ENCODE measurements at regions not wholly inside any gene's neighbourhood (a gene's known extent, or its start where the extent isn't known, plus 50 kb on each side); places are given as distances from the start of the nearest gene placed in this dataset.
A peak's percentile ranks its signal among the peaks of the same experiment; 100 is the strongest.

DNA sequence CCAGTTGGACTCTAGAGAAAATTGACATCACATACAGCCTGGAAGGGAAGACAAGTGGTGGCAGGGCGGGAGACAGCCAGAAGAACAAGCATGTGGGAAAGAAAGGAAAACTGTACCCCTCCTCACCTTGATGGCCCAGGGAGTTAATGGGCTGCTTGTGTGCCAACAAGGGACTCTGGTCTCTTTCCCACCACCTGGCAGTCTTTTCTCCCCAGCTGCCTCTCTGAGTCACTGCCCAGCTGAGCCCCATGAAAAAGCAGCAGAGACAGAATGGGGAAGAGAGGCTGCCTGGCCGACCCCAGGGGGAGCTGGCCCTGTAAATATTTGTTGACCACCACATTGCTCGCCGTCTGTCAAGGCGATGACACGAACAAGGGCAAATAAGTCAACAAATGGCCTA lies 359.4 kb downstream of the ENC1 start:
- no peak for TF ChIP-seq CTCF (IDR thresholded peaks at IDR 0.05; ENCODE audit: low read depth, low read length)
- no peak for DNase-seq (ENCODE audit: low read depth, low spot score)
- H3K4me3 ChIP-seq (ENCODE audit: low read depth, low read length) = no peak overlapping the region
- in situ Hi-C loops (cut with HindIII; ENCODE audit: low sequenced_read_pairs) = no loop called here

- H3K4me3 ChIP-seq (ENCODE audit: low read depth, low read length) = no peak overlapping the region
- in situ Hi-C loops (cut with HindIII; ENCODE audit: low sequenced_read_pairs) = no loop called here
- DNase-seq (ENCODE audit: low read depth, low spot score) = no peak
- no peak for TF ChIP-seq CTCF (IDR thresholded peaks at IDR 0.05; ENCODE audit: low read depth, low read length)
Measured at GRCh38 chr5:74280306-74280705, 360.2 kb downstream of the ENC1 start.

- no peak overlapping the region for H3K4me3 ChIP-seq (ENCODE audit: low read depth, low read length)
- in situ Hi-C loops (cut with HindIII; ENCODE audit: low sequenced_read_pairs) = no loop called here
- no peak for DNase-seq (ENCODE audit: low read depth, low spot score)
- TF ChIP-seq CTCF (IDR thresholded peaks at IDR 0.05; ENCODE audit: low read depth, low read length) = no peak
Measured at GRCh38 chr5:74279244-74279643, 361.3 kb downstream of the ENC1 start.

GRCh38 chr5:74277418-74277817 lies 363.1 kb downstream of the ENC1 start:
- TF ChIP-seq CTCF (IDR thresholded peaks at IDR 0.05; ENCODE audit: low read depth, low read length) = no peak
- no peak for DNase-seq (ENCODE audit: low read depth, low spot score)
- in situ Hi-C loops (cut with HindIII; ENCODE audit: low sequenced_read_pairs) = no loop called here
- H3K4me3 ChIP-seq (ENCODE audit: low read depth, low read length) = no peak overlapping the region

DNA sequence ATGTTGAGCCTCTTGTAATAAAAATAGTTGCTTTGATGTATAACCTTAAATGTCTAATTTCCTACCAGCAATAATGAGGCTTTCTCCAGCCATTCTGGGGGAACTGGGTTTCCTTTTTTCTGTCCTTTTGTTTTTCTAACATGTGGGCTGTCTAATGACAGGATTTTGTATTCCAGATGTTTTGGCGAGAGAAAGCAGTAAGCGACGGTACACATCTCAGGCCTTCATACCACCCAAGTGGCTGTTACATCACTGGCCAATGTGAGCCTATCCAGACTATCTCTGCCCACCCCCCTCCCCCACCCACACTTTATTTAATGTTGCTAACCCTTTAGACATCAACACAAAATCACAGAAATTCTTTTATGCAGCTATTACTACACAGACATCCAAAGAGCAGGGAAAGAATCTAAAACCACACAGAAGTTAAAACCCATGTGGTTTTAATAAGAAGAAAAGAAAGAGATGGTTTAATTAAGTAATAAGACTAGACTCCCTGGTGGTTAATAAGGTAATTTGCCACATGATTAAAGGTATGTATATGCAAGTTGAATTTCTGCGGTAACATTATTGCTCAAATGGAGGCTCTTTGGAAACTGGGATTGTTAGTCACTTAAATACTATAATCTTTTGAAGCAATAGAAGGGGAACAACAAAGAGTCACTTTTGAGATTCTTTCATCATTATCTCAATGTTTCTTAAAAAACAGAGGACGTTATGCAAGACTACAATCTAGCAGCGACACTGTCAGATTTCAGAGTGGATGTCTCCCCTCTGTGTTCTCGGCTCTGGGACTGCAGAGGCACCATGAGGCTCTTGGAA lies 365.1 kb downstream of the ENC1 start:
- TF ChIP-seq CTCF (IDR thresholded peaks at IDR 0.05; ENCODE audit: low read depth, low read length) = no peak
- H3K4me3 ChIP-seq (ENCODE audit: low read depth, low read length) = no peak overlapping the region
- in situ Hi-C loops (cut with HindIII; ENCODE audit: low sequenced_read_pairs) = no loop called here
- DNase-seq (ENCODE audit: low read depth, low spot score) = peak; percentile 31

DNA sequence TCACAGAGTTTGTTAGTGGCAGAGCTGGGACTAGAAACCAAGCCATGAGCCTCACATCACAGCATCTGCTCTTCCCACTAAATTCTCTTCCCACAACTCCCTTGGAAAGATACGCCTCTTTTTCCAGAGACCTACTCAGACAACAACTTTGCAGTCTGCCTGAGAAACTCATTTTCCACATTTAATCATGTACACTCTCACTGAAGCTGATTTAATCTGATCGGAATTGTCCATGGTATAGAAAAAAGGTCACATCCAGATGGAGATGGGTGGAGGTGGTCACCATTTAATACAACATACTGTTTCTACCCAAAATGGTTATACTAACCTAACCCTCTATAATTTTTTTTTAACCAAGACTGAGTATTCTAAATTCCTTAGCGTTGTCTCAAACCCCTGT lies 366.2 kb downstream of the ENC1 start:
- TF ChIP-seq CTCF (IDR thresholded peaks at IDR 0.05; ENCODE audit: low read depth, low read length) = no peak
- H3K4me3 ChIP-seq (ENCODE audit: low read depth, low read length) = no peak overlapping the region
- in situ Hi-C loops (cut with HindIII; ENCODE audit: low sequenced_read_pairs) = no loop called here
- DNase-seq (ENCODE audit: low read depth, low spot score) = no peak

Data from astrocyte of the spinal cord (primary cell).